GM12875 (cell line): ENCODE measurements at regions not wholly inside any gene's neighbourhood (a gene's known extent, or its start where the extent isn't known, plus 50 kb on each side); places are given as distances from the start of the nearest gene placed in this dataset.

ENCODE experiments used
- H3K4me3 ChIP-seq: one replicate; pipeline ENCODE4 v1.5.1; 2011; ENCODE audit warnings: low read depth, low read length, control low read depth
- CTCF ChIP-seq: IDR thresholded peaks from 2 replicates; pipeline ENCODE4 v1.5.1; 2011; ENCODE audit warnings: low read depth, mild to moderate bottlenecking, control low read depth, inconsistent platforms, low read length, moderate library complexity, borderline replicate concordance; ENCODE audit not compliant: insufficient read depth

- no peak overlapping the region for H3K4me3 ChIP-seq
- no peak for TF ChIP-seq CTCF
Observed at GRCh38 chr13:105920370-105920769, 615.1 kb downstream of the EFNB2 start.

- H3K4me3 ChIP-seq, result no peak overlapping the region
- no peak for TF ChIP-seq CTCF
Observed at GRCh38 chr13:105918842-105919741, 616.4 kb downstream of the EFNB2 start.

- no peak overlapping the region for H3K4me3 ChIP-seq
Observed at GRCh38 chr13:105915146-105915850, 620.2 kb downstream of the EFNB2 start.

GRCh38 chr13:105914291-105915036 lies 621.0 kb downstream of the EFNB2 start:
- no peak overlapping the region for H3K4me3 ChIP-seq
- TF ChIP-seq CTCF, result no peak

More at GRCh38 chr13:105915146-105915850, 620.2 kb downstream of the EFNB2 start:
- TF ChIP-seq CTCF, result no peak

- no peak for TF ChIP-seq CTCF
- no peak overlapping the region for H3K4me3 ChIP-seq
Observed at GRCh38 chr13:105908586-105908985, 626.9 kb downstream of the EFNB2 start.

- no peak for TF ChIP-seq CTCF
Observed at GRCh38 chr13:105907319-105908019, 628.0 kb downstream of the EFNB2 start.

More at GRCh38 chr13:105907319-105908019, 628.0 kb downstream of the EFNB2 start:
- H3K4me3 ChIP-seq, result no peak overlapping the region
